ENCODE measurements at regions not wholly inside any gene's neighbourhood (a gene's known extent, or its start where the extent isn't known, plus 50 kb on each side); places are given as distances from the start of the nearest gene placed in this dataset.
"Not testable (repeated sequence)": the region's sequence is repeated elsewhere in the genome, so short reads cannot be mapped to it uniquely, and the experiment has no call there.

- DNase-seq (ENCODE audit: low read depth in 3 of 3, low spot score in 1 of 3): no peak
These were observed 898.2 kb downstream of the UQCRFS1 start for GRCh38 chr19:28314756-28315155.

- no peak for DNase-seq (ENCODE audit: low read depth in 3 of 3, low spot score in 1 of 3)
These were observed 898.7 kb downstream of the UQCRFS1 start for GRCh38 chr19:28314287-28314686.

GRCh38 chr19:28313633-28314032, 899.3 kb downstream of the UQCRFS1 start:
- DNase-seq (ENCODE audit: low read depth in 3 of 3, low spot score in 1 of 3): no peak

- DNase-seq (ENCODE audit: low read depth in 3 of 3, low spot score in 1 of 3): no peak
These were observed 900.7 kb downstream of the UQCRFS1 start for GRCh38 chr19:28312269-28312668.

GRCh38 chr19:28310829-28311228, 902.1 kb downstream of the UQCRFS1 start:
- not testable (repeated sequence) for DNase-seq (ENCODE audit: low read depth in 3 of 3, low spot score in 1 of 3)

GRCh38 chr19:28309070-28309469, 903.9 kb downstream of the UQCRFS1 start:
- no peak for DNase-seq (ENCODE audit: low read depth in 3 of 3, low spot score in 1 of 3)

- DNase-seq (ENCODE audit: low read depth in 3 of 3, low spot score in 1 of 3): no peak
These were observed 905.0 kb downstream of the UQCRFS1 start for GRCh38 chr19:28307963-28308362.

- no peak for DNase-seq (ENCODE audit: low read depth in 3 of 3, low spot score in 1 of 3)
These were observed 905.5 kb downstream of the UQCRFS1 start for GRCh38 chr19:28307487-28307886.

GRCh38 chr19:28305513-28305912, 907.4 kb downstream of the UQCRFS1 start:
- DNase-seq (ENCODE audit: low read depth in 3 of 3, low spot score in 1 of 3): no peak

GRCh38 chr19:28303502-28303901, 909.4 kb downstream of the UQCRFS1 start:
- DNase-seq (ENCODE audit: low read depth in 3 of 3, low spot score in 1 of 3): no peak

GRCh38 chr19:28301961-28302360, 911.0 kb downstream of the UQCRFS1 start:
- DNase-seq (ENCODE audit: low read depth in 3 of 3, low spot score in 1 of 3): no peak

GRCh38 chr19:28301463-28301862, 911.5 kb downstream of the UQCRFS1 start:
- no peak for DNase-seq (ENCODE audit: low read depth in 3 of 3, low spot score in 1 of 3)

- no peak for DNase-seq (ENCODE audit: low read depth in 3 of 3, low spot score in 1 of 3)
These were observed 913.3 kb downstream of the UQCRFS1 start for GRCh38 chr19:28299649-28300048.

- no peak for DNase-seq (ENCODE audit: low read depth in 3 of 3, low spot score in 1 of 3)
These were observed 915.3 kb downstream of the UQCRFS1 start for GRCh38 chr19:28297586-28298157.

- DNase-seq (ENCODE audit: low read depth in 3 of 3, low spot score in 1 of 3): no peak
These were observed 915.9 kb downstream of the UQCRFS1 start for GRCh38 chr19:28297036-28297435.

GRCh38 chr19:28296506-28296905, 916.4 kb downstream of the UQCRFS1 start:
- no peak for DNase-seq (ENCODE audit: low read depth in 3 of 3, low spot score in 1 of 3)

GRCh38 chr19:28294975-28295374, 918.0 kb downstream of the UQCRFS1 start:
- not testable (repeated sequence) for DNase-seq (ENCODE audit: low read depth in 3 of 3, low spot score in 1 of 3)

GRCh38 chr19:28294395-28294794, 918.6 kb downstream of the UQCRFS1 start:
- DNase-seq (ENCODE audit: low read depth in 3 of 3, low spot score in 1 of 3): no peak

GRCh38 chr19:28293685-28294084, 919.3 kb downstream of the UQCRFS1 start:
- no peak for DNase-seq (ENCODE audit: low read depth in 3 of 3, low spot score in 1 of 3)

- DNase-seq (ENCODE audit: low read depth in 3 of 3, low spot score in 1 of 3): no peak
These were observed 920.0 kb downstream of the UQCRFS1 start for GRCh38 chr19:28292822-28293500.

GRCh38 chr19:28291874-28292273, 921.1 kb downstream of the UQCRFS1 start:
- DNase-seq (ENCODE audit: low read depth in 3 of 3, low spot score in 1 of 3): no peak

- DNase-seq (ENCODE audit: low read depth in 3 of 3, low spot score in 1 of 3): no peak
These were observed 921.8 kb downstream of the UQCRFS1 start for GRCh38 chr19:28290963-28291657.

Data from stimulated activated CD4-positive, alpha-beta T cell treated with anti-CD3 and anti-CD28 coated beads, TNF-alpha, amount 100 ng/mL, for 1 hour (primary cell).